Glomerular visceral epithelial cell (primary cell): ENCODE measurements at regions not wholly inside any gene's neighbourhood (a gene's known extent, or its start where the extent isn't known, plus 50 kb on each side); places are given as distances from the start of the nearest gene placed in this dataset.
"Not testable (repeated sequence)": the region's sequence is repeated elsewhere in the genome, so short reads cannot be mapped to it uniquely, and the experiment has no call there.

ENCODE experiments used
- DNase-seq: peaks from one replicate; pipeline ENCODE4 v3.0.0-alpha.2; 2016; ENCODE audit errors: extremely low spot score

GRCh38 chr15:70525551-70525950, 237.8 kb downstream of the UACA start:
- DNase-seq = no peak

- DNase-seq = no peak
Observed at GRCh38 chr15:70524470-70524869, 238.9 kb downstream of the UACA start.

GRCh38 chr15:70523616-70524015, 239.7 kb downstream of the UACA start:
- DNase-seq = no peak

DNA sequence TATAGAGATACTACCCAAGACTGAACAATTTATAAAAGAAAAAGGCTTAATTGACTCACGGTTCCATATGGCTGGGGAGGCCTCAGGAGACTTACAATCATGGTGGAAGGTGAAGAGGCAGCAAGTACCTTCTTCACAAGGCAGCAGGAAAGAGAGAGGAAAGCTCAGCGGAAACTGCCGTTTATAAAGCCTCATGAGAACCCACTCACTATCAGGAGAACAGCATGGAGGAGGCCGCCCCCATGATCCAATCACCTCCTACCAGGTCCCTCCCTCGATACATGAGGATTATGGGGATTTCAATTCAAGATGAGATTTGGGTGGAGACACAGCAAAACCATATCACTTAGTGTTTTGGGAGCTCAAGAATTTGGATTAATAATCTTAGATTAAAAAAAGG, 240.2 kb downstream of the UACA start:
- DNase-seq = no peak

DNA sequence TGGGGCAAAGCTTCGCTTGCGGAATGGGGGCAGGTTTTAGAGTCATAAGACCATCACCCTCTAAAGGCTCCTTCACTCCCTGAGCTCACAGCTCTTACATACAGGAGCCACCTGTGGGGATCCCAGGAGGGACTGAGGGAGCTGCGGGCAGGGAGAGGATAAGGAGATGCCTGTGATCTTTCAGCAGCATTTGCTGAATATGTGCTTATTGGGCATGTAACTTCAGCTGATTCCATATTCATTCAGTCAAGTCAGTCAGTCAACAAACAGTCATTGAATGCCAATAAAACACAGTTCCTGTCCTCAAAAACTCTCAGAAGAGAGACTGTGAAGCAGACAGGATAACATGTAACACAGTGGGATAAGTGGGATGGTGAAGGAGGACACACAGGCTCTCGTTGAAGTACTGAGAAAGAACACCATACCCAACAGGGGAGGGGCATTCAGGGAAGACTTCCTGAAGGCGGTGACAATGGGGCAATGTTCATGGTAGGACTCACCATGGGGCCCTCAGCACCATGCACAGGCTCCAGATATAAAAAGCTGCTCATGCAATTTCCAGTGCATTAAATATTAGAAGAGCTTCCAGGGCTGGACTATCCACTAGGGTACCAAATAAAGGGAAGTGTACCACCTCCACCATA, 240.9 kb downstream of the UACA start:
- no peak for DNase-seq

- no peak for DNase-seq
Observed at GRCh38 chr15:70521576-70522322, 241.6 kb downstream of the UACA start.

GRCh38 chr15:70519616-70520015, 243.7 kb downstream of the UACA start:
- DNase-seq = no peak

DNA sequence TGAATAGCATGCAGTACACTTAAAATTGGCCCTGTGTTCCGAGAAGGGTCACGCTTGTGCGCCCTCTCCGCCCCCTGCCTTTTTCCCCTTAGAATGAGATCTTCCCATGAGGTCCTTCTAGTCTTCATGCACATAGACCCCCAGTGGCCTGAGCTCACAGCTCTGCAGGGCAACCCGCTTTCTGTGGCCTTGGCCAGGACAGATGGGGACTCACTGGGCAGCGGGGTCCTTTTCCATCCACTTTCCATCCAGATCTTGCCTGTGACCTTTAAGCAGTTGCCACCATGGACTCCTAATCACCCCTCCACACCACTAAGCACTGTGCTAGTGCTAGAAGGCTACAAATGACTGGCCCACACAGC, 244.4 kb downstream of the UACA start:
- no peak for DNase-seq

GRCh38 chr15:70518201-70519003, 245.0 kb downstream of the UACA start:
- DNase-seq = no peak

- DNase-seq = no peak
Observed at GRCh38 chr15:70517194-70517590, 246.2 kb downstream of the UACA start.

DNA sequence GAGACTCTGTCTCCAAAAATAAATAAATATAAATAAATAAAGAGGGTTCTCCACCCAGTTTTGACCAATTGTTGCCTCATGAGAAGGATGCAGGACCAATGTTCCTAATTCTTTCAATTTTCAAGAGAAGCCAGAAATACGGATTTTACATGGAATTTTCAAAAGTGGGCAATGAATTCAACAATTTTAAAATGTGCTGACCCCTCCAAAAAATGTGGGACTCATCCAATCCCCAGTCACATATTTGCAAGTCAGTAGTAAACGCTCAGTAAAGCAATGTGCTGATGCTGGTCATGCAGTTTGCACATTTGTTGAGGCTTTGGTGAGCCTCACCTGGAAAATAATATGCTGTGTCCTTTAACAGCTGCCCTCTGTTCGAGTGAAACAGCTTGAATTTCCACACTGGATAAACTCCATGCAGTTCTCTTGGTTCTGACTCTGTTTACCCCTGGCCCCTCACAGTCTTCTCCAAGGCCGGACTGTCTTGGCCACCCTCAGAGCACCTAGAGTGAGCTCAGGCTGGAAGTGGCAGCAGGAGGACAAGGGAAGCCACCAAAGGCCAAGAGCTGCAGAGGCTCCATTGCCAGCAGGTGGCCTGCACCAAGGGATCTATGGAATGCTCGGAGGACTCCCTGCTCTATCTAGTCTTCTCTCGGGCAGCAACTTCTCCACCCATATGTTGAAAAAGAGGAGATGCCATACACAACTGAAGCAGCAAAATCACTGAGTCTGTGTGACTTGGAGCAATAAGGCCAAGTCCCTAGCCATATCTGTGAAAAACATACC, 246.8 kb downstream of the UACA start:
- DNase-seq = no peak

GRCh38 chr15:70514251-70514650, 249.1 kb downstream of the UACA start:
- DNase-seq = no peak

- no peak for DNase-seq
Observed at GRCh38 chr15:70513819-70514218, 249.5 kb downstream of the UACA start.

DNA sequence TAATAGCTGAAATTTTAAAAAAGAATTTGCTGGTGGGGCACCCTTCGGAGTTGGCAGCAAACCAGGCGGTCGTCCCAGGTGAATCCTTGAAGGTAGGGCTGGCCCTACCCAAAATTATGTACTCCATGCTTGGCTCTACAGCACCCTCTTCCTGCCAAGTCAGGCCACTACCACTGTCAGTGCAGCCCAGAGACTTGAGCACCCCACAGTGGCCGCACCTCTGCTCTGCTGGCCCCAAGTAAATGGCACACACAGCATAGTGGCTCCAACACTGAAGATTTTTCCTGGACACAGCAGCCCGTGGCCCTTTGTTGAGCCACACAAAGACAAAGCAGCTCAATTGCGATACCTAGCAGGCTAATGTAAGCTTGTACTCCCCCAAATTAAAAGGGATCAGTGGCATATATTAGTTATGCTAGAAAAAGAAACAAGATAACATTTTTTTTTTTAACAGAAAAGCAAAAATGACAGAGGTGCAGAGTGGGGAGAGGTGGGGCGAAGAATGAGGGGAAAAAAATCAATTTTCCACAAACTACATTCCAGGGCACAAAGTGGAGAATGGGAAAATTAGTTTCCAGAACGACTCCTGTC, 250.5 kb downstream of the UACA start:
- DNase-seq = peak; percentile 66

GRCh38 chr15:70511972-70512587, 251.3 kb downstream of the UACA start:
- DNase-seq = not testable (repeated sequence)

GRCh38 chr15:70510433-70510832, 252.9 kb downstream of the UACA start:
- no peak for DNase-seq

DNA sequence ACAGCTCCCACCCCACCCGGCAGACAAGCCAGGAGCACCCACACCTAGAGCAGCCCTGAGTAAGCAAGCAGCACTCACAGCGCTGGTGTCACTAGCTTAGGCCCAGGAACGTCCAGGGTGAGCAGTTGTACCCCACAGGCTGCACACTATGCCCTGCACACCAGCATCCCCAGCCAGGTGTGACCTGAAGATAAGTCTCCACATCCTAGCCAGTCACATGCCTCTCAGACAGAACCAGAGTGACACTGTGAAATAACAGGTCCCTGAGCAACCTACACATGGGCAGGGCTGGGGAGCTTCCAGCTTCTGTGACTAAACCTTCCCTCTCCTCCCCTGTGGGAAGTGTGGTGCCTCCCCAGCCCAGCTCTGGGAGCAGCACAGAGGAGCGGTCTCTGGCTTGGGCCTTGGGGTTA, 253.6 kb downstream of the UACA start:
- DNase-seq = no peak

- peak; percentile 15 for DNase-seq
Observed at GRCh38 chr15:70509282-70509662, 254.1 kb downstream of the UACA start.

- DNase-seq = peak; percentile 94
Observed at GRCh38 chr15:70508561-70509281, 254.6 kb downstream of the UACA start.

DNA sequence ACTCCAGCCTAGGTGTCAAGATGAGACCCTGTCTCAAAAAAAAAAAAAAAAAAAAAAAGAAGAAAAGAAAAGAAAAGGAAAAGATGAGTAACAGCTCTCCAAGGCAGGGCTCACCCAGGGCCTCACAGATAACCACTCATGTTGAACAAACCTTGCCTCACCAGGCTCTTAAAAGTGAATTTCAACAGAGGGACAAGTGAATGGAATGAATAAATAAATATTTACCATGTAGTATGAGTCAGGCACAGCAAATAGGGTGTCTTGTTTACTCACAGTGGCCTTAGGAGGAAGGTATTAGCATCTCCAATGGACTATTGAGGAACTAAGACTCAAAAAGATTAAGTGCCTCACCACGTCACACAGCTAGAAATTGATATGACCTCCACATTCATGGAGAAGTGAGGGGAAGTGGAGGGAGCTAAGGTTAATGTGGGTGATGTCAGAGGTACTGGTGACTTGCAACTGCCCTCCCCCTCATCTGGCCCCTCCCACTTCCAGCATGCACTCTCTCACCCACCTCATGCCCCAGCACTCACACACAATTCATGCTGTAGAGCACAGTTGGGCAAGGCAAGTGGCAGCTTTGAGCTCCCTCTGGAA, 255.5 kb downstream of the UACA start:
- peak; percentile 78 for DNase-seq
